HG02973 (cell line): ENCODE measurements at regions not wholly inside any gene's neighbourhood (a gene's known extent, or its start where the extent isn't known, plus 50 kb on each side); places are given as distances from the start of the nearest gene placed in this dataset.
"Not testable (repeated sequence)": the region's sequence is repeated elsewhere in the genome, so short reads cannot be mapped to it uniquely, and the experiment has no call there.

ENCODE experiments used
- ATAC-seq: cut with Tn5 transposase; IDR thresholded peaks from one replicate; pipeline ENCODE4 v1.9.1; 2021; ENCODE audit warnings: moderate library complexity; ENCODE audit not compliant: unreplicated experiment

DNA sequence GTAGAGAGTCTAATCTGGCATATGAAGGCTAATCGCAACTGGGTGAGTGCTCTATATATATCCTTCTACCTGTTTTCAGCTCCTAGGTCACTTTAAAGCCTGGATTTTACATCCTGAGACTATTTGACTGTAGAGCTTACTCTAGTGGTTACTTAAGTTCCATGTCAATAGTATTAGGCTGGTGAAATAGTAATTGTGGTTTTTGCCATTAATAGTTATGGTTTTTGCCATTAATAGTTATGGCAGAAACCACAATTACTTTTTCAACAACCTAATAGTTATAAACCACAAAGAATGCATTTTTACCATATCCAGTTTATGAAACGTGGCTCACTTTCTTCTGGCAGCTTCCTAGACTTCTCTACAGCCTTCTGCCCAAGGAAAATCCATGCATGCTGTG, 263.1 kb upstream of the KIAA1217 start:
- ATAC-seq = no peak

DNA sequence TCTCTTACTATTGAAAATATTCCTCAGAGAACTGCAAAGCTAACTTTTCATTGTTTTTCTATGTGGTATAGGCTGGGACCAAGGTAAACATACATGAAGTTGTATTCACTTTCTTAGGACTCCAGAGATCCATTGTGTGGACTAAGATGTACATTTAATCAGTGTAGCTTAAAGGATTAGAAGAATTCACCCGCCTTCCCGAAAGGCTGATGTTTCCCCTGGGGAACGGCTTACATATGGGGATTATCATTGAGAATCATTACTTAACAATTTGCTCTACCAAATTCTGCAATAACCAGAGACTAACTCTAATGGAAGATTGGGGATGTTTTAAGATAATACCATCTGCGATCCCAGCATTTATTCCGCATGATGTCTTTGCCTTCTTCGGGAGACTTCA, 257.1 kb upstream of the KIAA1217 start:
- ATAC-seq = no peak

DNA sequence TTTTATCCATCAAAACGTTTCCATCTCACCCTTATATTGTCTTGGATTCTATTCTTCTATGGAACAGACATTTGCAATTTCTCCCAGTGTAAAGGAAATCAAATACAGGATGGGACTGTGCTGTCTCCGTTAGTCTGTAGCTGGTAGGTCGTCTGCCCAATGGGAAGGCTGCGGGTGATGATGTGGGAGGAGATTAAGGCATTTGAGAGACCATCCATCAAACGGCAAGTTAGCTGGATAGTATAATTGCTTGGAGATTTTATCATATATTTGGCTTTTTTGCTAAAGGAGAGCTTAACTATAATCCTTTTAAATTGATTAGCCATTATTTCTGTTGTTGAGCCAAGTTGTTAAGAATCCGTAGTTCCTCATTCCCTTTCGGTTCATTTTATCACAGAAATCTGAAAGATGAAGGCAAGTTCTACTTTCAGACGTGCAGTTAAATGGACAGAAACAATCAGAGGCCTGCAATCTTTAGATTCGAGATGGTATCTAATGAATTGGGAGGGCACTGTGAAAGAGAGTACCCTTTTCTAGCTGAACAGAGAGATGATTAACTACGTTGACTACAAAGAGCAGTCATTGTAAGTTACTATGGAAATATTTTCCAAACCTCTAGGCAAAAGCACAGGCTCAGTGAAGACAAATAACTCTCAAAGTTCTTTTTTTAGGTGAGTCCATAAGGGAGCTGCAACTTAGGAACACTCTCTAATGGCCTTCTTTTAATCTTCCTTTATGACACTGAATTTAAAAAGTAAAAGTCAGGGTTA, 253.3 kb upstream of the KIAA1217 start:
- no peak for ATAC-seq

DNA sequence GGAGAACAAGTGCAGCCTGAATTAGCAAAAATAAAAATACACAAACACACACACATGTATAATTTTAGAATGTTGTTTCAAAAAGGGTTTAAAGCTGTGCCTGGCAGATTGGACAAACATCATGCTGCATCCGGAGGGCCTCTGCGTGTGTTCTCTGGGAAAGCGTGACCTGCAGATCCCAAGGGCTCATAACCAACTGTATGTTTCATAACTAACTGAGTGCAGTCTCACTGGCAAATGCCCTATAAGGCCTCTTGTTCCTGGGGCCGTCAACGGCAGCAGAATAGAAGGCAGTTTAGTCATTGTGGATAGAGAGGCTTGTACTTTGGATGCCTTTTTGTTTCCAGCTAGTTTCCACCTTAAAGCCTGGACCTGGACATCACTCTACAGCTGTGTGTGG, 243.8 kb upstream of the KIAA1217 start:
- ATAC-seq = no peak

DNA sequence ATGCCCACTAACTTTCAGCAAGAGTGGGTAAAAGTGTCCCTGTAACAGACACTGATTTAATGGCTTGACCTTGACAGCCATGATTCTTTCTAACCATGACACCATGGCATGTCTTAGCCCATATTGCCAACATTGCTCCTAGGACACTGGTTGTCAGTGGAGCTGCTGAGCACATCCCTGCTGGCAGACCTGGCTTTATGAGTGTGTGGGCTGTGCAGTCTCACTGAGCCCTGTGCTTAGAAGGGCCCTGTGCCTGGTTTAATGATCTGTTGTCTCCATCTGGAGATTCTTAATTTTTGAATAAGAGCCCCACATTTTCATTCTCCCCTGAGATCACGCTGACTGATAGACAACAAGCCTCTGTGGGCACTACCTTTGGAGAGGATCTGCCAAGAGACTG, 243.1 kb upstream of the KIAA1217 start:
- no peak for ATAC-seq

DNA sequence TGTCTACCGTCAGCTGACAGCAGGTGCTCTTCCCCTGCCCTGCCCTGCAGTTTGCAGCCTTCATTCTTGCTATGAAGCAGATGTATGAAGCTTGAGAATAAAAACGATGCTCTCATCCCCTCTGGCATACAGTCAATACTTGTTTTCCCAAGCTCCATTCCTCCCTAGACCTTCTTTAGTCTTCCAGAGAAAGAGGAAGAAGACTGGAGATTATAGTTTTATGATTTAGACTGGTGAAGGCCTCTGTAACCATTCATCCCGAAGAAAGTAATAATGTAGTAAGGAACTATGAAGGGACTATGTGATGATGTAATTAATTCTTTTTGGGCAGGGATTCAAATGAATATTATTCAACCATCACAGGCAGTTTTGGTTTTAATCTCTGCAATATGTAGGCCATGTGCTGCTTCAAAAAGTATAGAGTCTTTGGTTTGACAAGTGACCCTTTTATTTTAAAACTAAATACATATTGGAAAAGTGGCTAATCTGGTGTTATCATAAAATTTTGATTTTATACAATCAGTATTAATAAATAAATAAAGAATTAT, 242.4 kb upstream of the KIAA1217 start:
- ATAC-seq = no peak

DNA sequence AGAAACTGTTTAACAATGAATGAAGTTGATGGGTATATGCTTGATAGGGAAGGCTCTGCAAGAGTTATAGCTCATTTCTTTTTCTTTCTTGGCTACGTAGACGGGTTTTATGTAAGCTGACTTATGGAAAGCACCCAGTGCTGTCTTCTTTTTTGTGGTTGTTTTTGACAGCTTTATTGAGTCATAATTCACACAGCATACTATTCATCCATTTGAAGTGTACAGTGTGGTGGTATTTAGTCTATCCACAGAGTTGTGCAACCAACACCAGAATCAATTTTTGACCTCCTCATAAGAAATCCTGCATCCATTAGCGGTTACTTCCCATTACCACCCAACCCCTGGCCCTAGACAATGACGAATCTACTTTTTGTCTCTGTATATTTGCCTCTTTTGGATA, 240.6 kb upstream of the KIAA1217 start:
- ATAC-seq = no peak

DNA sequence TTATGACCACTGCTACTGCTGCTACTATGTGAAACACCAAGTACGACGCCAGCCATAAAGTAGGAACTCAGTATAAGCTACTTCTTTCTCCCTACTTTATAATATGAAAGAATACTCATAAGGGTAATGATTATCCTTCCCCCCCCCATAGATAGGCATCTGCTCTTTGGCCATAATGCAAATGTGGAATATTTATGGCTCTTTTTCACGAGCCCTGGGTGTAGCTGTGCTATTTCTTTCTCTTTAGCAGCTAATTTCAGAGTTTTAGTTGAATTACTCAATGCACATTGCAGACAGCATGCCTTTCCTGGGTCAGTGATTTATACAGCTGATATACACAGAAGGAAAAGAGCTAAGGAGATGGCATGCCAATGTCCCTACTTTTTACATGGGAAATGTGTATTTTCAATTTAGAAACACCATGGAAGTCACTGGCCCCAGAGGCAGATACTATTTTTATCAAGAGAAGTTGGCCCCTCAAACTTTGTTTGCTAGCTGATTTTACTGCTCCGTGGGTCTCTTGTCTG, 234.1 kb upstream of the KIAA1217 start:
- ATAC-seq = no peak

DNA sequence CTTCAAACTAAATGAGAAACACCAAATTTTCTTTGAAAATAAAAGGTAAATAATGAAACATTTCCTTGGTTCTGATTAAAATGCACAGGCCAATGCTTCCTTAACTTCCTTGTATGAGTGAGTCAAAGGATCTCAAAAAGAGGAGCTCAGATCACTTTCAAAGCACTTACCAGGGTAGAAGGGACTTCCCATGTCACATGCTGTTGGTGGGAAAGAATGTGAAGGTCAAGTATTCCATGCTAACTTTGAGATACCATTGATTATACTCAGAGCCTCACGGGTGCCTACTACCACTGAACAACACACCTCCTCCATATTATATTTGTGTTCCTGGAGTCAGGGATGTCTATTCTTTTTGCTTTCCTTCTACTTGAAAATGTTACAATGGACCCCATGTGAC, 233.5 kb upstream of the KIAA1217 start:
- ATAC-seq = no peak

DNA sequence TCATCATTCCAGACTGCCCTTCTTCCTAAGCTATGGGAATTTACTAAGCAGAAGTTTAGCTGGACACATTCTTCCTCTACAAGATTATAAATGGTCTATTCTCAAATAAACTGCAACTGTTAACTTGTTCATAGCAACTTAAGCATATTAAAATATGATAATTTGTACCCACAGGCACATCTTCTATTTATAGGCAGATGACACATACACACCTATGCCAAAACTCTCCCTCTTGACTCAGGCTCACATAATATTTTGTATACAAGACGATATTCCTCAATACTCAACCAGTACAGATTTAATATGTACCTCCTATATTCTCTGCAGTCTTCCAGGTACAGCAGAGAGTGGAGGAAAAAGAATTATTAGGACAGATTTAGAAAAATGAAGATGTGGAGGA, 232.7 kb upstream of the KIAA1217 start:
- no peak for ATAC-seq

DNA sequence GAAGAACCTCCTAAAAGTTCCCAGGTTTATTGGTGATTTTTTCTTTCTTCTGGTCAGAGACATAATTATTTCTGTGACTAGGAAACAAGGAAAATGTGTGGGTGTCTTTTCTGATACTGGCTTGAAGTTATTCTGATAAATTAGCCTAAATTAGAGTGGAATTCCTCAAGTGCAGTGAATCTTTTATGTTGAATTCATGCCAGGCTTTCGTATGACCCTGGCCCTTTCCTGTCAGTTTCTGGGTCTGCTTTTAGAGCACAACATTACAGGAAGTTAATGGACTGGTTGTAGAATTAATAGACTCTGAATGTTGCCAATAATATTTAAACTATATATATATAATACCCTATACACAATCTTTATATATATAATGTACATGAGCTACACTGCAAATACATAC, 230.6 kb upstream of the KIAA1217 start:
- ATAC-seq = no peak

DNA sequence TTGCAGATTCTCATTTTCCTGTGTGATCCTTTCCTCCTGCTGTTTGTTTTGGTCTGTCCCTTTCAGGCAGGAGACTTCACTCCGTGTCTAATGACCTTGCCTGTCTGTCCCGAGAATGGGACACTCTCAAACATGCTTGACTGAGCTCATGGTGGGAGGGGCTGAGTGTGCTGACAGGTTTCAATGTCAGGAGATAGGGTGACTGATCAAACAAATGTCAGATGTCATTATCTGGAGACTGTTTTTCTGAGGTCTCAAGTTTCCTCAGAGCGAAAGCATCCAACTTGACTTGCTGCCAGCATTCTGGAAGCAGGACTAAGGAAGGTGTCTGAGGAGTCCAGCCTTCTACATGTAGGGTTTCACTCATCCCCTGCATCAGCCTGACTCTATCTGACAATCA, 228.8 kb upstream of the KIAA1217 start:
- ATAC-seq = no peak

DNA sequence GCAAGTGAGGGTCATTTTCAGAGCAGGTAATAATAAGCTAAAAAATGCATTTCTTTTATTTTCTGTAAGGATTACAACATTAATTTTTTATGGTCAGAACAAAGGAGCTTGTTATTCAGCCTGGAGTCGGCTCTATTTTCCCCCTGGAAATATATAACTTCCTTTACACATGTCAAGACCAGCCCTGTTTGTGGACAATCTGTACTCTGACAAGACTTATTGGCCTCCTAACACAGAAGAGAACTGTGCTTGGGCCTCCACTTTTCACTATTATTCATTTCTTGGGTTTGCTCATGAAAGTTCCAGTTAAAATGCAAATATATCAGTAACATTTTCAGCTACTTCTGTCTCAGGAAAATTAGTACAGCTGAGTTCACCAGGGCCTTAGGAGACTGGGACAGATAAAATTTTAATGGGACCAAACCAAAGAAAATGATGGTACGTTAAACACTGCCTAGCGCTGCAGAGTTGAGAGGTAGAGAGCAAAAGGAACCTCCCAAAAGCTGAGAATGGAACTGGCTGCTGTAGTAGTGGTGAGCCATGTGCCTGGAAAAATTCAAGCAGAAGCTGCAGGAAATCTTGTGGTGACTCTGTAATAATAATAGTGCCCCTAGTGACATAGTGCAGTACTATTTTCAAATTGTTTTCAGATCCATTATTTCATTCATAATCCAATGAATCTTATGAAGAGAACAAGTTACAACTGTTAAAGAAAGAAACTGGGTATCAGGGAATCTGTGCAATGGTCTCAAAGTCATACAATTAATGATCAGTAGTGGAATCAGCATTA, 227.2 kb upstream of the KIAA1217 start:
- no peak for ATAC-seq

DNA sequence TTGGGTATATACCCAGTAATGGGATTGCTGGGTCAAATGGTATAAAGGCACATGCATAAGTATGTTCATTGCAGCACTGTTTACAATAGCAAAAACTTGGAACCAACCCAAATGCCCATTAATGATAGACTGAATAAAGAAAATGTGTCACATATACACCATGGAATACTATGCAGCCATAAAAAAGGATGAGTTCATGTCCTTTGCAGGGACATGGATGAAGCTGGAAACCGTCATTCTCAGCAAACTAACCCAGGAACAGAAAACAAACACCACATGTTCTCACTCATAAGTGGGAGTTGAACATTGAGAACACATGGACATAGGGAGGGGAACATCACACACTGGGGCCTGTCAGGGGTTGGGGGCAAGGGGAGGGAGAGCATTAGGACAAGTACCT, 224.5 kb upstream of the KIAA1217 start:
- not testable (repeated sequence) for ATAC-seq

DNA sequence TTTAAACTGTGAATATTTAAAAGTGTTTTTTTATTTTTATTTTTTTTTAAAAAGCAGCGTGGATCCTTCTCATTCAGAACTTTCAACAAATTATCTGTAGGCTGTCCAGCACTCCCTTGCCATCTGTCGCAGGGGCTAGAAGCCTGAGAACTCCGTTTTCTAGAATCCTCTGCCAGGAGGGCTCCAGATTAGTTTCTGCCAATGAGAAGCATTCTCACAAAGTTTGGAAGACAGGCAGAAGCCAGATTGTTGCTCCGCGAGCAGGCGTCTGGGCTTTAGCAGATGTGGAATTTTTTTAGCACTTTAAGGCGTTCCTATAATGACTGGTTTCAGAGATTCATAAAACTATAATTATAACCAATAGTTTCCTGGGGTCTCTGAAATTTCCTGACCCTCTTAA, 220.9 kb upstream of the KIAA1217 start:
- ATAC-seq = no peak

DNA sequence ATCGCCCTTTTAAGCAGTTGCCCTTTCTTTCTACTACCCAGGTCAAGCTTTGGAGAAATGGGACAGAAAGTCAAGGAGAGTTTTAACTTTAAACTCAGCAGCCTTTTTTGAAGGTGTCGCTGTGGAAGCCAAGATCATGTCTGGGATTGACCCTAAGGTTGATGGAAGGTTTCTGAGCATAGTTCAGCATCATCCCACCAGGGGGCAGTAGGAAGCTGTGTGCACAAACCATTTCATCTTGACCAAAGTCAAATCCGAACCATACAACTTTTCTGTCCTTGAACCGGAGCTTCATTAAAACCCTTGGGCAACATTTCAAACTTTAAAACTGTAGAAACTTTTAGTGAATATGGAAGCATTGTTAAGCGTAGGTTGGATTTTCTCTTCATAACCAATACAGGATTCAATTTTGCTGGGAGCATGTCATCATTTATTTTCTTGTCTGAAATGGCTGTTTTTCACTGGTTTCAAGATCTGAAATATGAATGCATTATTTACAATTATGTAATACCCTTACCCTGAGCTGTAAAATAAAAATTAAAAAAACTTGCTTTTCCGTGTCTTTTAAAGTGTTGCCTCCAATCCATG, 214.4 kb upstream of the KIAA1217 start:
- ATAC-seq = no peak

DNA sequence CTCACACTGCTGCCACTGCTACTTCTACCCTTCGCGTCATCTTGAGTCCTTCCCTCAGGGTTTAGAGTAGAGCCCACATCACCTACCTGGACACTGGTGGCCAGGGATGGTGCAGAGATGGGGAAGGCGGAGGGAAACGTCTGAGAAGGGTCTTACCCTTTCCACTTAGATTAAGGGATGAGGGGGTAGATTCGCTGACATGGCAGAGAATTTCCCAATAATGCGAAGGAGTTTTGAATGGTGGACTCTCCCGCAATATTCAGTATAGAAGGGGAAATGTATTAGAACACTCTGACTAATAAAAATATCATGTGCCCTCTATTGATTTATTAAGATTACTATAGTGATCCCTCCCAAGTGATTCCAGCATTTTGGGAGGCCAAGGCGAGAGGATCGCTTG, 209.5 kb upstream of the KIAA1217 start:
- no peak for ATAC-seq

DNA sequence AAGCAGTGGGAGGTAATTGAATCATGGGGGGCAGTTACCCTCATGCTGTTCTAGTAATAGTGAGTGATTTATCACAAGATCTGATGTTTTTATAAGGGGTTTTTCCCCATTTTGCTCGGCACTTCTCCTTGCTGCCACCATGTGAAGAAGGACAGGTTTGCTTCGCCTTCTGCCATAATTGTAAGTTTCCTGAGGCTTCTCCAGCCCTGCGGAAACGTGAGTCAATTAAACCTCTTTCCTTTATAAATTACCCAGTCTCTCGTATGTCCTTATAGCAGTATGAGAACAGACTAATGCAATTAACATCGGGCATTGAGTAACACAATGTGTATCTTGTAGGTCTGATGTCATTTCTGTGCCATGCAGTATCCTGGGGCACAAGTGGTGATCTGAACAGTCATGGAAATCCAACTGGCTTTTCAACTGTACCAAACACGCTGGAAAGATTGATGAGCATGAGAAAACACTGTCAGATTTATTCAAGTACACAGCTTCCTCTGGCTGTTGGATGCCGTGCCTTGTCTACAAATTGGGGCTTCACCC, 208.6 kb upstream of the KIAA1217 start:
- no peak for ATAC-seq

DNA sequence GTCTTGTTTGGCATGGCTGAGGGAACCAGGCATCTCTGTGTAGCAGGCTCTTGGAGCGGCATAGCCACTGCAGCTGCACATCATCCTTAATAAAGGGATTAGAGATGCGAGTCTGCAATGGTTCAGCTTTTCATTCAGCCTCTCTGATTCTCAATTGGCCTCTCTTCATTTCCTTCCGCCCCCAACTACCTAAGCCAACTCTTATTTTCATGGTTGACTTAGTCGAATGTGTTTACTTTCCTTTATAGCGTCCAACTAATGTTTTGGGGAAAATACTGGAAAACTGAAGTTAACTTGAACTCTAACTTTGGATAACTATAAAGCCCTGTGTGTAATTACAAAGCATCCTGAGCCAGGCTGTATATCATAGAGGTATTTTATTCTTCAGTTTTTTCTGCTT, 202.2 kb upstream of the KIAA1217 start:
- no peak for ATAC-seq

DNA sequence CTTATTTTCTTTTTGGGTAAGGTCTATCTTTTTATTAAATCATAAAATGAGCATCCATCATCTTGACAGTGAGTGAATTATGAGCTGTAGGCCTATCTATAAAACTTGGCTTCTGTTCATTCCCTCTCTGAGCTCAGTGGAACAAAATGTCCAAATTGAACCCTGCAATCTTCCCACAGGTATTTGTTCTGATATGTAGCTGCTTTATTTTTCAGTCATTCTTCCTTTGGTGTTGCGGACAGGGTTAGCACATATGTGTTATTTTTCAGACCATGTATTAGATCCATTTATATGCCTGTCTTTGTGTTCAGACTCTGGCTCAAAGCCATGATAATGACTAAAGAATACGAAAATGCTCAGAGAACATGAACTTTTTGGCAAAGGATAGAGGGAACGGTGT, 201.6 kb upstream of the KIAA1217 start:
- ATAC-seq = no peak
